GM12801 (cell line): ENCODE measurements at regions not wholly inside any gene's neighbourhood (a gene's known extent, or its start where the extent isn't known, plus 50 kb on each side); places are given as distances from the start of the nearest gene placed in this dataset.

Experiments
- TF ChIP-seq, protein P1 (sequence below): IDR thresholded peaks from one replicate; pipeline ENCODE4 v1.5.1; 2011; ENCODE audit warnings: control low read depth; ENCODE audit not compliant: insufficient read length; ENCODE audit errors: extremely low read depth

DNA sequence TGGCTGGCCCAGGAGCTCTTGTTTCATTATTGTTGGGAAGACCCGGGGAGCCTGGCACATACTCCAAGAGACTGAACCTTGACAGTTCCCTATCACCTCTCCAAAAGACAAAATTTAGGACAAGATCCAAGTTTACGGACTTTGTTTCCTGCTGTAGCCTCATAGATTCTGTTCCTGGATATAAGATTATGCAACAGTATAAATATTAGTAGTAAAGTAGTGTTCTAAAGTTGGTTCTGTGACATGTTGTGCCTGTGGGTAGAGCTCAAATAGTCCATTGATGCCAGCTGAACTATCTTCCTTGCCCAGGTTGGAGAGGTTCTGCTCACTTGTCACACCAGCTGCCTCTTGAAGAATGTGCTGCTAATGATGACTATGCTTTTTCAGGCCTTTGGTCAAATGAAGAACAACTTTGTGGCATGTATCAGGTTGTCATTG, 430.2 kb downstream of the DMAC1 start:
- TF ChIP-seq, protein P1, sequence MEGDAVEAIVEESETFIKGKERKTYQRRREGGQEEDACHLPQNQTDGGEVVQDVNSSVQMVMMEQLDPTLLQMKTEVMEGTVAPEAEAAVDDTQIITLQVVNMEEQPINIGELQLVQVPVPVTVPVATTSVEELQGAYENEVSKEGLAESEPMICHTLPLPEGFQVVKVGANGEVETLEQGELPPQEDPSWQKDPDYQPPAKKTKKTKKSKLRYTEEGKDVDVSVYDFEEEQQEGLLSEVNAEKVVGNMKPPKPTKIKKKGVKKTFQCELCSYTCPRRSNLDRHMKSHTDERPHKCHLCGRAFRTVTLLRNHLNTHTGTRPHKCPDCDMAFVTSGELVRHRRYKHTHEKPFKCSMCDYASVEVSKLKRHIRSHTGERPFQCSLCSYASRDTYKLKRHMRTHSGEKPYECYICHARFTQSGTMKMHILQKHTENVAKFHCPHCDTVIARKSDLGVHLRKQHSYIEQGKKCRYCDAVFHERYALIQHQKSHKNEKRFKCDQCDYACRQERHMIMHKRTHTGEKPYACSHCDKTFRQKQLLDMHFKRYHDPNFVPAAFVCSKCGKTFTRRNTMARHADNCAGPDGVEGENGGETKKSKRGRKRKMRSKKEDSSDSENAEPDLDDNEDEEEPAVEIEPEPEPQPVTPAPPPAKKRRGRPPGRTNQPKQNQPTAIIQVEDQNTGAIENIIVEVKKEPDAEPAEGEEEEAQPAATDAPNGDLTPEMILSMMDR = no peak

DNA sequence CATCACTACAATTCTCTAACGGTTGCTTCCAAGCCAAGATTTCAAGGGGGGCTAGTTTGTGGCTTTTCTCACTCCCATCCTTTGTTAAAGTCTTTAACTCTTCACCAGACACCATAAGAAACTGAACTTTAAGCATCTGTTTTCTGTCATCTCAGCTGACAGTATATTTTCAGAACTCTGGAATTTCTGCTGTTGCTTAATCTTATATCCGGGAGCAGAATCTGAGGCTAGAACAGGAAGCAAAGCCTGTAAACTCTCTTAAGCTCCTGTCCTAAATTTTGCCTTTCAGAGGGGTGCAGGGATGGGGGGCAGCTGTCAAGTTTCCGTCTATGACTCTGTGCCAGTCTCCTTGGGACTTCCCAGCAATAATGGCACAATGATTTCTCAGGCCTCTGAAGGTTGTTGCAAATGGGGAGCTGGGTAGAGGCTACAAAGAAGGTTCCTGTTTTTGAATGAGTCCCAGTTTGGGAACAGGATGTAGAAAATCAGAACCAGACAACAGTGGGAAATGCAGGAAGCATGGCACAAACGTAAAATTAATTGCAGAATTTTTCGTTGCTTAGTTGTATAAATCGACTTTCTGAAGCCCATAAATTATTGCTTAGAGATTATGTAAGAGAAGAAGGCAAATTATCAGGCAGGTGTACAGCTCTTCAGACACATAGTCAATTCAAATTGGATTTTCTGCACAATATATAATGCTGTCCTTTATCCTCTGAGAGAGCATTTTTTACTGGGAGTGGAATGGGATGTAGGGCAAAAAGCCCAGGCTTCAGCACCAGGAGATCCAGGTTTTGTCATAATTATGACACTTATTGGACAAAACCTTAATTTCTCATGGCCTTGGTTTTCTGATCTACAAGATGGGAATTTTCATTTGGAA, 430.9 kb downstream of the DMAC1 start:
- TF ChIP-seq, protein P1 = no peak

DNA sequence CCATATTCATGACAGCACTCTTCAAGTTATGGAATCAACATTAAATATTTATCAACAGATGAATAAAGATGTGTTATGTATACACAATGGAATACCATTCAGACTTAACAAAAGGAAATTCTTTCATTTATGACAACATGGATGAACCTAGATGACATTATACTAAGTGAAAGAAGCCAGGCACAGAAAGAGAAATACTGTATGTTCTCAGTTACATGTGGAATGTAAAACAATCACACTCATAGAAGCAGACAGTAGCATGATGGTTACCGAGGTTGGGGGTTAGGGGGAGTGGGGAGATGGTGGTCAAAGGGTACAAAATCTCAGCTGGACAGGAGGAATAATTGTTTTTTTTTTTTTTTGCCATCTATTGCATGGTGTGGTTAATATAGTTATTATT, 431.9 kb downstream of the DMAC1 start:
- TF ChIP-seq, protein P1 = no peak

DNA sequence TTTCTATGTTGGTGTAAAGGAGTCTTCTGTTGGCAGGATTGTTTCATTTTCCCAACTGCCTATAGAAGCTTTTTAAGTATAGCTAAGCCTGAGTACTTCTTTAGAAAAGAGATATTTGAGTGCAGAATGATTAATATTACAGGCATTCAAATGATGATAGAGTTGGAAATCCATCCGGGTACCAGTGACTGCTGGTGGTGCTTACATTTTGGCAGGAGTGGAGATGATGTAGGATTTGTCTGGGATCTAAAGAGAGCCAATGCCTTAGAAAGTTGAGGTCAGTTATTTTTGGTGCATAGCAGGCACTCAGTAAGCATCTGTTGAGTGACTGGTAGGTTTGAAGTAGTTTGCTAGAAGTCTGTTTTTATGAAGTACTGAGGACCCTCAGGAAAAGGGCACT, 433.5 kb downstream of the DMAC1 start:
- TF ChIP-seq, protein P1 = no peak

DNA sequence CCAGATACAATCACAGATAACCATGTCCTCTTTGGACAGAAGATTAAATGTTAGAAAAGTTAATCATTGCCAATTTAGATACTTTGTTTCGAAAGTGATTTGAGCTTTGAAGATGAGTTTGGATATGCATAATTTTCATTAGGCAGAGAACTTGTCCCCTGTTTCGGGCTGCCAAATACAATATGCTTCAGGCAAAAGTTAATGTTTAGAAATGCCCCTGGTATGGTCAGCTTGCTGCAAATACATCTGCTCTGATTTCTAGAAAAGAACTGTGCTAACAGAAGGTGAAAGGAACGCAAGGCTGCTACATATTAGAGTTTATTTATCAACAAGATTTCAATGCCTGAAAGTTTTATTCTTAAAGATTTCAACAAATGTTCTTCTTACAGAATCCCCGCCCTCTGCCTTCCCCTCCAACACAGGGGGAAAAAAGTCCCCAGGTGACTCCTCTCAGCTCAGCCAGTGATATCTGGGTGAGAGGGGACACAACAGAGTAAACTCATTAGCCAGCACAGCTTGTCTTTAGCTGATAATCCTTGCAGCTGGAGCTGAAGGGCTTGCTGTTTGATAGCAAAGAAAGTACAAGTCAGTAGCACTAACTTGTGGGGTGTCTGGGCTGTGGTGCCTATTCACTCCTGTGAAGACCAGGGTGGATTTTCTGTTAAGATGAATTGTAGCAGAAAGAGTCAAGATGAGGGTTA, 435.7 kb downstream of the DMAC1 start:
- TF ChIP-seq, protein P1 = no peak

DNA sequence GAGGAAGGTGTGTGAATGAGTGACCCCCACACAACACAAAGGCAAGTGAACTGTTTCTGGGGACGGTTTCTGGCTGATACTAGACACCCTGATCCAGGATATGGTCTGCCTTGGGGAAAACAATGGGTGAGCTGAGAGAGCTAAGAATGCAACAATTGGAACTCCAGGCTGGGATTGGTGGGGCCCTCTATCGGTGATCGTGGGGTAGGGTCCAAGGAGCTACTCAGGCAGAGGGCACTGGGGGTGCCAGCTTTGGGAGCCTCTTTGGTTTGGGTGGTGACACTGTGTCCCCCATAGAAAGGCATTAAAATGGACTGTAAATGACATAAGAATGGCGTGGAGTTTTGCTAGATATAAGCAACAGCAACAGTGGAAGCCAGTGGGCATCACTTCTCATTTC, 439.1 kb downstream of the DMAC1 start:
- TF ChIP-seq, protein P1 = no peak

DNA sequence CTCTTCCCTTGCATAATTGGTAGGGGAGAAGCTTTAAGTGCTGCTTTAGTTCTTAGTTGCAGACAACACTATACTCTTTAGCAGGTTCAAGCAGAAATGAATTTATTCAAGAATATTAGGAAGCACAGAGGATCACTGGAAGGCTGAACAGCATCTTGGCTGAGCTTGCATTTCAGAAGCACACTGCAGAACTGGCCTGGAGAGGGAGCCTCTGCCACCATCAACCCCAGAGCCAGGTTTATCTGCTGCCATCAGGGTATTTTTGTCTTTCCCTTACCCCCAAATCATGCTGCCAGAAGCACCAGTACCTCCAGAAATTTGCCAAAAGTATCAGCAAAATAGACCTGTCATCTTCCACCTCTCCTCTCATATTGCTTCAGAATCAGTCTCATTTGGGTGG, 440.7 kb downstream of the DMAC1 start:
- TF ChIP-seq, protein P1 = no peak
